ENCODE measurements at regions not wholly inside any gene's neighbourhood (a gene's known extent, or its start where the extent isn't known, plus 50 kb on each side); places are given as distances from the start of the nearest gene placed in this dataset.

GRCh38 chr4:186840771-186841301 is 117.2 kb upstream of the FAT1 start:
- Mint-ChIP-seq H3K9me3 (peaks cover 2 to 11% of the 10 kb centered on the region in 2 donors), H3K4me3 (no peak overlapping the region), H3K4me1 (no peaks in the 10 kb centered on the region), H3K27me3 (ENCODE audit: low read depth in 2 of 2) (no peaks in the 10 kb centered on the region), H3K27ac (no peak overlapping the region), H3K36me3 (no peaks in the 10 kb centered on the region)
- DNase-seq, result no peak
- Histone ChIP-seq H3K4me3 (ENCODE audit: low read length) (no peak overlapping the region), H3K4me1 (ENCODE audit: control insufficient read depth, insufficient read depth, low read length) (no peaks in the 10 kb centered on the region), H3K36me3 (ENCODE audit: control insufficient read depth, insufficient read depth, low read length) (no peaks in the 10 kb centered on the region), H3K9me3 (ENCODE audit: control insufficient read depth, insufficient read depth, low read length) (peaks cover 6% of the 10 kb centered on the region), H3K27ac (ENCODE audit: low read length) (no peak overlapping the region), H3K27me3 (ENCODE audit: control insufficient read depth, insufficient read depth, low read length) (no peaks in the 10 kb centered on the region)
- WGBS (ENCODE audit: insufficient coverage), result 85% methylated on average over 21 of the region's 21 CpGs
- TF ChIP-seq CTCF (IDR thresholded peaks at IDR 0.05), result no peak
- no peak for ATAC-seq
- intact Hi-C loops (cut with micrococcal nuclease), result no loop called here

GRCh38 chr4:186844059-186844681 is 120.5 kb upstream of the FAT1 start:
- no peaks in the 10 kb centered on the region for H3K27me3 Mint-ChIP-seq (ENCODE audit: low read depth in 2 of 2)
- Histone ChIP-seq H3K27ac (ENCODE audit: low read length) (no peak overlapping the region), H3K36me3 (ENCODE audit: control insufficient read depth, insufficient read depth, low read length) (no peaks in the 10 kb centered on the region), H3K4me1 (ENCODE audit: control insufficient read depth, insufficient read depth, low read length) (no peaks in the 10 kb centered on the region), H3K27me3 (ENCODE audit: control insufficient read depth, insufficient read depth, low read length) (no peaks in the 10 kb centered on the region), H3K4me3 (ENCODE audit: low read length) (no peak overlapping the region), H3K9me3 (ENCODE audit: control insufficient read depth, insufficient read depth, low read length) (peaks cover 9% of the 10 kb centered on the region)
- no peak overlapping the region for H3K4me3 Mint-ChIP-seq
- H3K36me3 Mint-ChIP-seq, result no peaks in the 10 kb centered on the region
- H3K9me3 Mint-ChIP-seq, result peaks cover 4 to 5% of the 10 kb centered on the region in 2 donors
- H3K4me1 Mint-ChIP-seq, result no peaks in the 10 kb centered on the region
- TF ChIP-seq CTCF (IDR thresholded peaks at IDR 0.05), result no peak
- no peak for ATAC-seq
- WGBS (ENCODE audit: insufficient coverage), result 79% methylated on average over 7 of the region's 8 CpGs
- intact Hi-C loops (cut with micrococcal nuclease), result no loop called here
- DNase-seq, result no peak
- no peak overlapping the region for H3K27ac Mint-ChIP-seq

GRCh38 chr4:186845137-186845842 is 121.6 kb upstream of the FAT1 start:
- WGBS (ENCODE audit: insufficient coverage), result 61% methylated on average over 8 of the region's 9 CpGs
- Histone ChIP-seq H3K9me3 (ENCODE audit: control insufficient read depth, insufficient read depth, low read length) (peaks cover 9% of the 10 kb centered on the region), H3K27ac (ENCODE audit: low read length) (no peak overlapping the region), H3K4me3 (ENCODE audit: low read length) (no peak overlapping the region), H3K36me3 (ENCODE audit: control insufficient read depth, insufficient read depth, low read length) (no peaks in the 10 kb centered on the region), H3K27me3 (ENCODE audit: control insufficient read depth, insufficient read depth, low read length) (no peaks in the 10 kb centered on the region), H3K4me1 (ENCODE audit: control insufficient read depth, insufficient read depth, low read length) (no peaks in the 10 kb centered on the region)
- peaks cover 3 to 7% of the 10 kb centered on the region in 2 donors for H3K9me3 Mint-ChIP-seq
- intact Hi-C loops (cut with micrococcal nuclease), result no loop called here
- no peaks in the 10 kb centered on the region for H3K27me3 Mint-ChIP-seq (ENCODE audit: low read depth in 2 of 2)
- no peak for DNase-seq
- TF ChIP-seq CTCF (IDR thresholded peaks at IDR 0.05), result no peak
- no peaks in the 10 kb centered on the region for H3K36me3 Mint-ChIP-seq
- ATAC-seq, result no peak
- H3K27ac Mint-ChIP-seq, result no peak overlapping the region
- no peak overlapping the region for H3K4me3 Mint-ChIP-seq
- no peaks in the 10 kb centered on the region for H3K4me1 Mint-ChIP-seq
